HepG2 (cell line): ENCODE measurements at regions not wholly inside any gene's neighbourhood (a gene's known extent, or its start where the extent isn't known, plus 50 kb on each side); places are given as distances from the start of the nearest gene placed in this dataset.

Source experiments
- ATAC-seq: fragments of 200-7000 bp; cut with Tn5 transposase; 3 replicates; pipeline ENCODE4 v1.9.1; 2020; ENCODE audit warnings: mild to moderate bottlenecking, moderate library complexity
- BruUV-seq: library from RNA; stranded (reverse); fragments of 400-500 nt; replicated peaks from 2 replicates; lab custom pipeline; 2021; lab: Mats Ljungman, UMichigan
- CTCF ChIA-PET: fragments of 300-600 bp; formaldehyde crosslinking; extraction: SDS; loops from one replicate; lab custom pipeline; 2021; ENCODE audit warnings: low total read pairs, inconsistent platforms, low intra/inter-chr PET ratio; lab: Yijun Ruan, JAX
- POLR2A ChIA-PET: fragments of 350-600 bp; sonication (Branson Sonifier 250); formaldehyde crosslinking; loops from one replicate; lab custom pipeline; 2020; ENCODE audit warnings: antibody characterized with exemption, inconsistent platforms; lab: Yijun Ruan, JAX
- DNase-seq: peaks from one replicate; pipeline ENCODE4 v3.0.0-alpha.2; 2015; ENCODE audit warnings: low spot score
- FAIRE-seq: peaks from 3 replicates; lab custom pipeline; 2011; peaks lifted over from hg19 to GRCh38; lab: Jason Lieb, UNC
- H2AFZ ChIP-seq: one replicate; pipeline ENCODE4 v1.6.1; 2011; ENCODE audit warnings: low read length, inconsistent platforms
- H3K27ac ChIP-seq: fragments of 300-600 bp; 3 replicates; pipeline ENCODE4 v1.8.0; 2011; ENCODE audit warnings: mixed run types, mild to moderate bottlenecking, mixed read lengths, low read length, inconsistent platforms; ENCODE audit not compliant: insufficient read depth; ENCODE audit errors: extremely low read length
- H3K27me3 ChIP-seq, 2 experiments: fragments of 200-600 bp in 1 of 2; 2 replicates in 1 of 2; 3 replicates in 1 of 2; pipeline versions ENCODE4 v1.6.0 to v1.8.0; 2011; ENCODE audit warnings: low read length in 2 of 2, mild to moderate bottlenecking in 2 of 2, moderate library complexity in 2 of 2, inconsistent platforms in 1 of 2; ENCODE audit not compliant: insufficient read depth in 2 of 2, control insufficient read depth in 1 of 2
- H3K36me3 ChIP-seq, 2 experiments: fragments of 200-600 bp in 1 of 2; replicated peaks in 1 of 2; 2 replicates in 1 of 2; 3 replicates in 1 of 2; pipeline versions ENCODE4 v1.5.1 to v1.8.0; 2011; ENCODE audit warnings: low read length in 2 of 2, inconsistent platforms in 1 of 2; ENCODE audit not compliant: insufficient read depth in 2 of 2, control insufficient read depth in 1 of 2
- H3K4me1 ChIP-seq: 2 replicates; pipeline ENCODE4 v1.5.1; 2012; ENCODE audit warnings: low read length, inconsistent platforms; ENCODE audit not compliant: insufficient read depth
- H3K4me2 ChIP-seq: 2 replicates; pipeline ENCODE4 v1.6.0; 2011; ENCODE audit warnings: low read depth, low read length, inconsistent platforms
- H3K4me3 ChIP-seq, 3 experiments: fragments of 200-600 bp in 1 of 3; sonication (generic), shearing (Covaris generic) in 1 of 3; replicated peaks in 1 of 3; 2 replicates each; pipeline ENCODE4 v1.5.1; 2011 to 2016; ENCODE audit warnings: low read length in 3 of 3, inconsistent platforms in 2 of 3, low read depth in 2 of 3, mild to moderate bottlenecking in 2 of 3, control low read depth in 1 of 3, mixed read lengths in 1 of 3; ENCODE audit not compliant: insufficient read depth in 1 of 3
- H3K79me2 ChIP-seq: one replicate; pipeline ENCODE4 v1.6.1; 2011; ENCODE audit warnings: low read length, inconsistent platforms; ENCODE audit not compliant: insufficient read depth
- H3K9ac ChIP-seq: 2 replicates; pipeline ENCODE4 v1.6.0; 2011; ENCODE audit warnings: mild to moderate bottlenecking, low read depth, low read length, inconsistent platforms; ENCODE audit not compliant: insufficient read depth
- H3K9me3 ChIP-seq: 2 replicates; pipeline ENCODE4 v1.5.1; 2012; ENCODE audit warnings: mild to moderate bottlenecking, low read length
- H4K20me1 ChIP-seq: 2 replicates; pipeline ENCODE4 v1.6.0; 2011; ENCODE audit warnings: inconsistent platforms, mild to moderate bottlenecking, low read length, moderate library complexity; ENCODE audit not compliant: insufficient read depth
- DNMT3B ChIP-seq: conservative IDR thresholded peaks from 2 replicates; pipeline ENCODE4 v1.6.1; 2016; ENCODE audit warnings: missing biosample characterization, control low read depth
- E2F2 ChIP-seq: sonication (generic); formaldehyde crosslinking; IDR thresholded peaks from 2 replicates; pipeline ENCODE4 v1.4.0; 2020; ENCODE audit warnings: missing genetic modification reagents, borderline replicate concordance
- JUND ChIP-seq: sonication (generic); formaldehyde crosslinking; IDR thresholded peaks from 2 replicates; pipeline ENCODE4 v1.8.0; 2022; ENCODE audit warnings: mild to moderate bottlenecking, missing genetic modification reagents
- KIAA2018 ChIP-seq: sonication (generic); formaldehyde crosslinking; IDR thresholded peaks from 2 replicates; pipeline ENCODE4 v1.5.0; 2020; ENCODE audit warnings: mild to moderate bottlenecking, missing genetic modification reagents, borderline replicate concordance
- NKX3-1 ChIP-seq: sonication (generic); formaldehyde crosslinking; IDR thresholded peaks from 2 replicates; pipeline ENCODE4 v1.5.0; 2020; ENCODE audit warnings: missing genetic modification reagents
- RAD21 ChIP-seq: fragments of 450-650 bp; formaldehyde crosslinking; IDR thresholded peaks from 2 replicates; pipeline ENCODE4 v1.5.0; 2020; ENCODE audit warnings: mild to moderate bottlenecking
- SKIL ChIP-seq: sonication (generic); formaldehyde crosslinking; IDR thresholded peaks from 2 replicates; pipeline ENCODE4 v1.8.0; 2022; ENCODE audit warnings: missing genetic modification reagents, mild to moderate bottlenecking, moderate library complexity, borderline replicate concordance
- SMARCE1 ChIP-seq: fragments of 450-650 bp; IDR thresholded peaks from 2 replicates; pipeline ENCODE4 v1.6.1; 2017; ENCODE audit warnings: borderline replicate concordance
- THAP11 ChIP-seq: IDR thresholded peaks from 2 replicates; pipeline ENCODE4 v1.6.1; 2016; ENCODE audit warnings: missing biosample characterization, missing genetic modification reagents
- ZFP1 ChIP-seq: IDR thresholded peaks from 2 replicates; pipeline ENCODE4 v1.6.1; 2016
- ZFP37 ChIP-seq: sonication (generic); formaldehyde crosslinking; IDR thresholded peaks from 2 replicates; pipeline ENCODE4 v1.4.0; 2020; ENCODE audit warnings: missing genetic modification reagents, borderline replicate concordance
- ZNF775 ChIP-seq: sonication (generic); formaldehyde crosslinking; IDR thresholded peaks from 2 replicates; pipeline ENCODE4 v1.4.0; 2020; ENCODE audit warnings: missing genetic modification reagents, mild to moderate bottlenecking, moderate library complexity, borderline replicate concordance
- in situ Hi-C: cut with HindIII; loops from 2 replicates; pipeline ENCODE4 v1.10.0; 2017; ENCODE audit warnings: low pct_unique_long_range_greater_than_20kb; ENCODE audit not compliant: extremely low pct_ligation_motif_present
- intact Hi-C: fragments of 100-400 bp; cut with micrococcal nuclease; formaldehyde crosslinking; loops from one replicate; pipeline ENCODE4 v1.10.0; 2022; ENCODE audit not compliant: unreplicated experiment
- TF ChIP-seq, protein P1 (sequence below): IDR thresholded peaks from 2 replicates; pipeline ENCODE4 v1.6.1; 2016; ENCODE audit warnings: mild to moderate bottlenecking, missing biosample characterization, missing genetic modification reagents
- TF ChIP-seq, protein P2 (sequence below): sonication (generic); formaldehyde crosslinking; IDR thresholded peaks from 2 replicates; pipeline ENCODE4 v1.8.1; 2023; ENCODE audit warnings: mild to moderate bottlenecking, missing genetic modification reagents, borderline replicate concordance

DNA sequence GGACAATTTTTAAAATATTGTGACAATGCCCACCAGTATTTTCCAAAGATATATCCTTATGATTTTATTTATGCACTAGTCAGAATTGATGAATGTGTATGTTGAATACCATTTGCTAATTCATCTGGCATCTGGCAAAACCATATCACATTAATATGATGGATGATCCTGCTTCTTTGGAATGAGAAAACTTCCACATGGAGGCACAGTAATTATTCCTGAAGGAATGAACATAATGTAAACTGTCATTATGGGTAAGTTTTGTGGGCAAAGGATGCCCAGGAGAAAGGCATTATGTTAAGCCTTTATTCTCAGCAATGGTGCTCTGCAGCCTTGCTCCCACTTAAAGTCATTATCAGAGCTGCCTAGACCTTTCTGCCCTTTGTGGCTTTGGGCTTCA lies 113.0 kb upstream of the MME start:
- POLR2A ChIA-PET: no interaction called here
- in situ Hi-C loops: no loop called here

More for the DNA sequence above, 113.0 kb upstream of the MME start:
- intact Hi-C loops: no loop called here
- DNase-seq (no peak), ATAC-seq (no peak), FAIRE-seq (no peak)
- H3K9ac ChIP-seq: no peak overlapping the region
- no peaks in the 10 kb centered on the region for H3K79me2 ChIP-seq
- H2AFZ ChIP-seq: no peak overlapping the region
- H3K27ac ChIP-seq: no peak overlapping the region
- no peaks in the 10 kb centered on the region for H3K4me1 ChIP-seq
- no peaks in the 10 kb centered on the region for H3K27me3 ChIP-seq
- no TSS peak for BruUV-seq
- no peaks in the 10 kb centered on the region for H4K20me1 ChIP-seq
- CTCF ChIA-PET: no interaction called here
- H3K9me3 ChIP-seq: no peaks in the 10 kb centered on the region
- H3K36me3 ChIP-seq: no peaks in the 10 kb centered on the region
- no peak overlapping the region for H3K4me3 ChIP-seq
- TF ChIP-seq ZFP37: no peak
- TF ChIP-seq SKIL (CRISPR knock-in tag): no peak
- no peak for TF ChIP-seq DNMT3B (CRISPR knock-in tag)
- no peak for TF ChIP-seq E2F2 (CRISPR knock-in tag)
- TF ChIP-seq ZFP1: no peak
- TF ChIP-seq, protein P1, sequence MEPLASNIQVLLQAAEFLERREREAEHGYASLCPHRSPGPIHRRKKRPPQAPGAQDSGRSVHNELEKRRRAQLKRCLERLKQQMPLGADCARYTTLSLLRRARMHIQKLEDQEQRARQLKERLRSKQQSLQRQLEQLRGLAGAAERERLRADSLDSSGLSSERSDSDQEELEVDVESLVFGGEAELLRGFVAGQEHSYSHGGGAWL (CRISPR knock-in tag): no peak
- TF ChIP-seq SMARCE1: no peak
- no peak for TF ChIP-seq NKX3-1 (CRISPR knock-in tag)
- TF ChIP-seq, protein P2, sequence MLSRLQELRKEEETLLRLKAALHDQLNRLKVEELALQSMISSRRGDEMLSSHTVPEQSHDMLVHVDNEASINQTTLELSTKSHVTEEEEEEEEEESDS (CRISPR knock-in tag): no peak
- TF ChIP-seq ZNF775 (CRISPR knock-in tag): no peak
- no peak for TF ChIP-seq JUND
- TF ChIP-seq THAP11 (CRISPR knock-in tag): no peak
- no peak for TF ChIP-seq RAD21 (CRISPR knock-in tag)
- no peak for TF ChIP-seq KIAA2018 (CRISPR knock-in tag)
- no peak overlapping the region for H3K4me2 ChIP-seq
